ENCODE measurements at regions not wholly inside any gene's neighbourhood (a gene's known extent, or its start where the extent isn't known, plus 50 kb on each side); places are given as distances from the start of the nearest gene placed in this dataset.

- H3K27ac ChIP-seq: no peak overlapping the region
- TF ChIP-seq ZFX (IDR thresholded peaks at IDR 0.05) (no peak), CTCF (conservative IDR thresholded peaks at IDR 0.05) (no peak)
Observed at GRCh38 chr5:33309068-33309467, 131.7 kb upstream of the TARS1 start.

- H3K27ac ChIP-seq: no peak overlapping the region
- no peak for TF ChIP-seq ZFX (IDR thresholded peaks at IDR 0.05)
- no peak for TF ChIP-seq CTCF (conservative IDR thresholded peaks at IDR 0.05)
Observed at GRCh38 chr5:33309536-33310345, 131.0 kb upstream of the TARS1 start.

GRCh38 chr5:33310451-33310850 is 130.3 kb upstream of the TARS1 start:
- H3K27ac ChIP-seq: no peak overlapping the region
- TF ChIP-seq ZFX (IDR thresholded peaks at IDR 0.05) (no peak), CTCF (conservative IDR thresholded peaks at IDR 0.05) (no peak)

- TF ChIP-seq ZFX (IDR thresholded peaks at IDR 0.05) (no peak), CTCF (conservative IDR thresholded peaks at IDR 0.05) (no peak)
- H3K27ac ChIP-seq: no peak overlapping the region
Observed at GRCh38 chr5:33311893-33312292, 128.9 kb upstream of the TARS1 start.

GRCh38 chr5:33312571-33313549 is 127.9 kb upstream of the TARS1 start:
- no peak overlapping the region for H3K27ac ChIP-seq
- no peak for TF ChIP-seq ZFX (IDR thresholded peaks at IDR 0.05)

GRCh38 chr5:33315189-33315588 is 125.6 kb upstream of the TARS1 start:
- TF ChIP-seq ZFX (IDR thresholded peaks at IDR 0.05) (no peak), CTCF (conservative IDR thresholded peaks at IDR 0.05) (no peak)
- H3K27ac ChIP-seq: no peak overlapping the region

GRCh38 chr5:33316773-33317172 is 124.0 kb upstream of the TARS1 start:
- H3K27ac ChIP-seq: no peak overlapping the region
- TF ChIP-seq ZFX (IDR thresholded peaks at IDR 0.05) (no peak), CTCF (conservative IDR thresholded peaks at IDR 0.05) (no peak)
